NCI-H2107 treated with DMSO at 0.1 percent for 48 hours (cell line): ENCODE measurements at regions not wholly inside any gene's neighbourhood (a gene's known extent, or its start where the extent isn't known, plus 50 kb on each side); places are given as distances from the start of the nearest gene placed in this dataset.

Experiments
- DNase-seq: peaks from one replicate; lab custom pipeline; 2025; ENCODE audit not compliant: unreplicated experiment; lab: John Stamatoyannopoulos, UW

- DNase-seq = no peak
Observed at GRCh38 chr17:63125987-63126386, 160.0 kb downstream of the TANC2 start.

GRCh38 chr17:63126607-63127006 is 160.6 kb downstream of the TANC2 start:
- no peak for DNase-seq

GRCh38 chr17:63132459-63132911 is 166.4 kb downstream of the TANC2 start:
- DNase-seq = no peak

- DNase-seq = no peak
Observed at GRCh38 chr17:63133491-63133890, 167.5 kb downstream of the TANC2 start.

GRCh38 chr17:63134867-63135266 is 168.8 kb downstream of the TANC2 start:
- no peak for DNase-seq

- no peak for DNase-seq
Observed at GRCh38 chr17:63136369-63137012, 170.5 kb downstream of the TANC2 start.

- no peak for DNase-seq
Observed at GRCh38 chr17:63137163-63137562, 171.1 kb downstream of the TANC2 start.

GRCh38 chr17:63138713-63139112 is 172.7 kb downstream of the TANC2 start:
- no peak for DNase-seq

GRCh38 chr17:63139356-63139755 is 173.3 kb downstream of the TANC2 start:
- DNase-seq = no peak

- DNase-seq = peak; percentile 11
Observed at GRCh38 chr17:63140255-63140654, 174.2 kb downstream of the TANC2 start.

- no peak for DNase-seq
Observed at GRCh38 chr17:63142836-63143235, 176.8 kb downstream of the TANC2 start.

GRCh38 chr17:63150490-63150889 is 184.5 kb downstream of the TANC2 start:
- no peak for DNase-seq

GRCh38 chr17:63150994-63151464 is 185.0 kb downstream of the TANC2 start:
- DNase-seq = no peak

- no peak for DNase-seq
Observed at GRCh38 chr17:63151941-63152523, 186.0 kb downstream of the TANC2 start.

GRCh38 chr17:63153488-63153887 is 187.5 kb downstream of the TANC2 start:
- DNase-seq = no peak

- no peak for DNase-seq
Observed at GRCh38 chr17:63154586-63155244, 188.7 kb downstream of the TANC2 start.

GRCh38 chr17:63156986-63157385 is 191.0 kb downstream of the TANC2 start:
- DNase-seq = no peak

GRCh38 chr17:63162406-63163157 is 196.5 kb downstream of the TANC2 start:
- DNase-seq = no peak

- DNase-seq = no peak
Observed at GRCh38 chr17:63163158-63163520, 197.1 kb downstream of the TANC2 start.

- DNase-seq = no peak
Observed at GRCh38 chr17:63165400-63165799, 199.4 kb downstream of the TANC2 start.

GRCh38 chr17:63170795-63171194 is 204.8 kb downstream of the TANC2 start:
- DNase-seq = no peak
